ENCODE measurements at regions not wholly inside any gene's neighbourhood (a gene's known extent, or its start where the extent isn't known, plus 50 kb on each side); places are given as distances from the start of the nearest gene placed in this dataset.

- TF ChIP-seq ZNF114 (CRISPR knock-in tag; IDR thresholded peaks at IDR 0.05): no peak
- TF ChIP-seq STAT1 (IDR thresholded peaks at IDR 0.05; ENCODE audit: unreplicated experiment): no peak
- no peak for TF ChIP-seq EZH2phosphoT487 (IDR thresholded peaks at IDR 0.05; ENCODE audit: unreplicated experiment)
- no peak for TF ChIP-seq REST (IDR thresholded peaks at IDR 0.05; ENCODE audit: unreplicated experiment)
- no peak for TF ChIP-seq CTCF (conservative IDR thresholded peaks at IDR 0.05; ENCODE audit: low read depth in 2 of 2)
- TF ChIP-seq NANOG (IDR thresholded peaks at IDR 0.05; ENCODE audit: borderline replicate concordance): no peak
Observed at GRCh38 chr2:18473241-18474181, 86.9 kb downstream of the RDH14 start (continued).

GRCh38 chr2:18467749-18468360 lies 92.6 kb downstream of the RDH14 start:
- DNase-seq (ENCODE audit: low spot score): no peak
- TF ChIP-seq REST (IDR thresholded peaks at IDR 0.05; ENCODE audit: unreplicated experiment): no peak
- TF ChIP-seq ETS1 (IDR thresholded peaks at IDR 0.05): no peak
- TF ChIP-seq POLR2AphosphoS5 (IDR thresholded peaks at IDR 0.05; ENCODE audit: low read depth): no peak
- Histone ChIP-seq H3K27ac (ENCODE audit: low read depth) (no peak overlapping the region), H4K20me1 (replicated peaks; ENCODE audit: insufficient read depth) (no peaks in the 10 kb centered on the region), H2AFZ (no peak overlapping the region), H3F3A (replicated peaks; ENCODE audit: low read depth) (no peaks in the 10 kb centered on the region), H3K4me1 (ENCODE audit: insufficient read depth) (no peaks in the 10 kb centered on the region), H3K4me3 (no peak overlapping the region), H3K27me3 (ENCODE audit: insufficient read depth) (no peaks in the 10 kb centered on the region), H3K9me2 (ENCODE audit: insufficient read depth) (peaks cover 12% of the 10 kb centered on the region), H3K79me2 (replicated peaks; ENCODE audit: insufficient read depth) (no peaks in the 10 kb centered on the region), H3K36me3 (ENCODE audit: insufficient read depth) (no peaks in the 10 kb centered on the region), H3K4me2 (no peak overlapping the region)
- Mint-ChIP-seq H3K27me3 (ENCODE audit: insufficient read depth, low read depth, poor library complexity) (no peaks in the 10 kb centered on the region), H3K4me3 (no peak overlapping the region), H3K9me3 (no peaks in the 10 kb centered on the region; the same call in 2 of the 3 replicates), H3K27ac (no peak overlapping the region), H3K4me1 (no peaks in the 10 kb centered on the region), H3K36me3 (ENCODE audit: low read depth) (no peaks in the 10 kb centered on the region; the same call in 2 of the 3 replicates)
- ATAC-seq: no peak
